HEK293T (cell line): ENCODE measurements at regions not wholly inside any gene's neighbourhood (a gene's known extent, or its start where the extent isn't known, plus 50 kb on each side); places are given as distances from the start of the nearest gene placed in this dataset.

Experiments
- ARNT ChIP-seq: fragments of 450-650 bp; IDR thresholded peaks from 2 replicates; pipeline ENCODE4 v1.6.1; 2017; ENCODE audit warnings: mild to moderate bottlenecking
- BHLHE40 ChIP-seq: fragments of 450-650 bp; IDR thresholded peaks from 2 replicates; pipeline ENCODE4 v1.6.1; 2016; ENCODE audit warnings: mild to moderate bottlenecking, moderate library complexity, borderline replicate concordance
- CTBP1 ChIP-seq: fragments of 450-650 bp; IDR thresholded peaks from 2 replicates; pipeline ENCODE4 v1.6.1; 2016; ENCODE audit warnings: borderline replicate concordance
- FOXA1 ChIP-seq: fragments of 450-650 bp; IDR thresholded peaks from 2 replicates; pipeline ENCODE4 v1.6.1; 2016; ENCODE audit warnings: mild to moderate bottlenecking
- FOXK2 ChIP-seq: fragments of 450-650 bp; IDR thresholded peaks from 2 replicates; pipeline ENCODE4 v1.6.1; 2016; ENCODE audit warnings: mild to moderate bottlenecking
- FOXM1 ChIP-seq: fragments of 450-650 bp; IDR thresholded peaks from 2 replicates; pipeline ENCODE4 v1.6.1; 2017; ENCODE audit warnings: mild to moderate bottlenecking, borderline replicate concordance
- L3MBTL2 ChIP-seq: fragments of 450-650 bp; conservative IDR thresholded peaks from 2 replicates; pipeline ENCODE4 v1.6.1; 2016; ENCODE audit warnings: mild to moderate bottlenecking
- NFRKB ChIP-seq: fragments of 450-650 bp; IDR thresholded peaks from 2 replicates; pipeline ENCODE4 v1.6.1; 2016; ENCODE audit warnings: mild to moderate bottlenecking, moderate library complexity
- SP1 ChIP-seq: fragments of 450-650 bp; IDR thresholded peaks from 2 replicates; pipeline ENCODE4 v1.6.1; 2017
- SUZ12 ChIP-seq: fragments of 450-650 bp; IDR thresholded peaks from 2 replicates; pipeline ENCODE4 v1.6.1; 2016; ENCODE audit warnings: mild to moderate bottlenecking
- ZNF384 ChIP-seq: fragments of 450-650 bp; IDR thresholded peaks from 2 replicates; pipeline ENCODE4 v1.6.1; 2016

GRCh38 chr9:113769412-113769811, 106.7 kb upstream of the ZNF618 start:
- TF ChIP-seq NFRKB (no peak), SUZ12 (no peak), FOXM1 (no peak), FOXK2 (no peak), SP1 (no peak), ZNF384 (no peak), FOXA1 (no peak), CTBP1 (no peak), BHLHE40 (no peak), ARNT (no peak), L3MBTL2 (no peak)
